MCF 10A (cell line): ENCODE measurements at regions not wholly inside any gene's neighbourhood (a gene's known extent, or its start where the extent isn't known, plus 50 kb on each side); places are given as distances from the start of the nearest gene placed in this dataset.

ENCODE experiments used
- BruUV-seq: library from RNA; stranded (reverse); fragments of 400-500 nt; replicated peaks from 2 replicates; lab custom pipeline; 2021; lab: Mats Ljungman, UMichigan
- CTCF ChIA-PET: fragments of 300-600 bp; sonication (Branson Sonifier 250); formaldehyde crosslinking; extraction: SDS; loops from one replicate; lab custom pipeline; 2021; ENCODE audit warnings: antibody characterized with exemption, inconsistent platforms; lab: Yijun Ruan, JAX
- POLR2A ChIA-PET: fragments of 300-600, 350-650 bp; sonication (Branson Sonifier 250); formaldehyde crosslinking; extraction: SDS; loops from one replicate; lab custom pipeline; 2020; ENCODE audit warnings: antibody characterized with exemption, inconsistent platforms; lab: Yijun Ruan, JAX
- DNase-seq: peaks from one replicate; pipeline ENCODE4 v3.0.0-alpha.2; 2018; ENCODE audit not compliant: unreplicated experiment
- H3K27ac Mint-ChIP-seq: one replicate; pipeline ENCODE4 v1.8.0; 2022; ENCODE audit warnings: mild to moderate bottlenecking, low read depth, mixed read lengths; ENCODE audit not compliant: unreplicated experiment
- H3K27me3 Mint-ChIP-seq: one replicate; pipeline ENCODE4 v1.8.0; 2022; ENCODE audit warnings: mixed read lengths; ENCODE audit not compliant: insufficient read depth, unreplicated experiment
- H3K36me3 Mint-ChIP-seq: one replicate; pipeline ENCODE4 v1.8.0; 2022; ENCODE audit warnings: mild to moderate bottlenecking, moderate library complexity, mixed read lengths; ENCODE audit not compliant: insufficient read depth, unreplicated experiment
- H3K4me1 Mint-ChIP-seq: one replicate; pipeline ENCODE4 v1.8.0; 2022; ENCODE audit warnings: mixed read lengths; ENCODE audit not compliant: insufficient read depth, unreplicated experiment
- H3K4me3 Mint-ChIP-seq: one replicate; pipeline ENCODE4 v1.8.0; 2022; ENCODE audit warnings: mild to moderate bottlenecking, moderate library complexity, mixed read lengths; ENCODE audit not compliant: unreplicated experiment
- H3K9me3 Mint-ChIP-seq: one replicate; pipeline ENCODE4 v1.8.0; 2022; ENCODE audit warnings: mixed read lengths; ENCODE audit not compliant: unreplicated experiment
- CTCF ChIP-seq: fragments of 200-600 bp; IDR thresholded peaks from one replicate; pipeline ENCODE4 v1.8.0; 2022; ENCODE audit warnings: antibody characterized with exemption, mild to moderate bottlenecking; ENCODE audit not compliant: unreplicated experiment
- intact Hi-C: fragments of 100-400 bp; cut with micrococcal nuclease; formaldehyde crosslinking; loops from 2 replicates; pipeline ENCODE4 v1.14.1; 2022

GRCh38 chr4:140254651-140255299 lies 100.8 kb upstream of the MAML3 start:
- TF ChIP-seq CTCF: no peak
- no TSS peak for BruUV-seq
- Mint-ChIP-seq H3K27ac (no peak overlapping the region), H3K27me3 (no peaks in the 10 kb centered on the region), H3K36me3 (no peaks in the 10 kb centered on the region), H3K9me3 (no peaks in the 10 kb centered on the region), H3K4me1 (peaks cover 19% of the 10 kb centered on the region), H3K4me3 (no peak overlapping the region)
- POLR2A ChIA-PET: interaction anchor here (0.8 to 2.6 kb wide), 5 partner anchors 32 to 598 kb away, joined by 3 to 13 read pairs (median 5); partner anchors contain the start of gene MAML3
- CTCF ChIA-PET: interaction anchor here (0.6 to 2.6 kb wide), 19 partner anchors 8 to 788 kb away, joined by 3 to 26 read pairs (median 4); no protein-coding TSS in a partner anchor
- DNase-seq: no peak
- intact Hi-C loops: loop anchor here (5.0 to 10.0 kb wide), 2 partner anchors 360 to 362 kb away; no protein-coding TSS in a partner anchor

DNA sequence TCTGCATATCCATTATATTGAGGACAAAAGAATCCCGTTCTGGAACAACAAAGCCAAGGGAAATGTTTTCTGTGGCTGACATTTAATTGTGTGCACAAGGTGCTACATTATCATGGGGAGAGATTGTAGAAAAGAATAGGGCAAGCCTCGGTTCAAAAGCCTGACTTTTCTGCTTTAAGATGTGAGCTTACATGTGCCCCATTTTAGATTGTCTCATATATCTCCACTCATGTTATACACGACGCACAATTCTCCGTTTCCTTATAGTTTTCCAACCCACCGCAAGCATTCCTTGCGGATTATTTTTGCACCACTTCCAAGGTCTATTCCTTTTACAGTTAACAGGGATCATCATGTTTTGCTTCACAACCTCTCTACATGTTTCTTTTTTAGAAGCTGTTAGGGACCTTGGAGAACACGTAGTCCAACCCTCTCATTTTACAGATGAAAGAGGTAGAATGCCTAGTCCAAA lies 99.6 kb upstream of the MAML3 start:
- Mint-ChIP-seq H3K4me3 (peak overlapping the region; percentile 59), H3K27ac (no peak overlapping the region), H3K36me3 (no peaks in the 10 kb centered on the region), H3K27me3 (no peaks in the 10 kb centered on the region), H3K9me3 (no peaks in the 10 kb centered on the region), H3K4me1 (peaks cover 21% of the 10 kb centered on the region)
- intact Hi-C loops: loop anchor here (1.0 to 10.0 kb wide), 8 partner anchors 73 to 596 kb away; partner anchors contain the start of gene MAML3
- CTCF ChIA-PET: interaction anchor here (0.6 to 2.6 kb wide), 29 partner anchors 9 to 602 kb away, joined by 3 to 26 read pairs (median 4); no protein-coding TSS in a partner anchor
- TF ChIP-seq CTCF: no peak
- POLR2A ChIA-PET: interaction anchor here (0.6 to 3.9 kb wide), 14 partner anchors 15 to 598 kb away, joined by 3 to 47 read pairs (median 5); partner anchors contain the start of gene MAML3
- DNase-seq: no peak
- no TSS peak for BruUV-seq

GRCh38 chr4:140252742-140253555 lies 99.0 kb upstream of the MAML3 start:
- DNase-seq: peak; percentile 60
- Mint-ChIP-seq H3K27ac (no peak overlapping the region), H3K27me3 (no peaks in the 10 kb centered on the region), H3K36me3 (no peaks in the 10 kb centered on the region), H3K9me3 (no peaks in the 10 kb centered on the region), H3K4me1 (peaks cover 22% of the 10 kb centered on the region), H3K4me3 (peak overlapping the region; percentile 59)
- peak; percentile 97 for TF ChIP-seq CTCF
- ChIA-PET POLR2A (interaction anchor here (0.6 to 3.9 kb wide), 13 partner anchors 14 to 865 kb away, joined by 3 to 47 read pairs (median 6); partner anchors contain the start of gene MAML3), CTCF (interaction anchor here (0.6 to 2.6 kb wide), 38 partner anchors 9 to 650 kb away, joined by 3 to 26 read pairs (median 4); no protein-coding TSS in a partner anchor)
- intact Hi-C loops: loop anchor here (1.0 to 10.0 kb wide), 8 partner anchors 73 to 596 kb away; partner anchors contain the start of gene MAML3
- no TSS peak for BruUV-seq
